A549 (cell line): ENCODE measurements at regions not wholly inside any gene's neighbourhood (a gene's known extent, or its start where the extent isn't known, plus 50 kb on each side); places are given as distances from the start of the nearest gene placed in this dataset.
A peak's percentile ranks its signal among the peaks of the same experiment; 100 is the strongest.

ENCODE experiments used
- BHLHE40 ChIP-seq: IDR thresholded peaks from 2 replicates; pipeline ENCODE4 v1.6.1; 2012; ENCODE audit warnings: low read depth, low read length, inconsistent platforms
- KDM5A ChIP-seq: fragments of 200-600 bp; sonication (generic); IDR thresholded peaks from 2 replicates; pipeline ENCODE4 v1.6.1; 2016; ENCODE audit warnings: antibody characterized with exemption, mild to moderate bottlenecking
- MAFK ChIP-seq: fragments of 450-650 bp; IDR thresholded peaks from 2 replicates; pipeline ENCODE4 v1.6.1; 2014; ENCODE audit not compliant: partially characterized antibody
- MAZ ChIP-seq: fragments of 150-350 bp; IDR thresholded peaks from 2 replicates; pipeline ENCODE4 v1.6.1; 2014; ENCODE audit warnings: antibody characterized with exemption, low read depth, low read length, borderline replicate concordance
- MYC ChIP-seq: IDR thresholded peaks from 2 replicates; pipeline ENCODE4 v1.6.1; 2012; ENCODE audit warnings: mild to moderate bottlenecking, inconsistent platforms, low read length, improper control_type of control experiment, borderline replicate concordance
- POLR2A ChIP-seq: IDR thresholded peaks from 2 replicates; pipeline ENCODE4 v1.6.1; 2012; ENCODE audit warnings: mild to moderate bottlenecking, low read length
- TFCP2L1 ChIP-seq: fragments of 250-450 bp; sonication (Bioruptor Pico); IDR thresholded peaks from 2 replicates; pipeline ENCODE4 v1.5.0; 2021; ENCODE audit warnings: mild to moderate bottlenecking
- ZFP36 ChIP-seq: fragments of 450-650 bp; IDR thresholded peaks from 2 replicates; pipeline ENCODE4 v1.6.1; 2014; ENCODE audit warnings: borderline replicate concordance; ENCODE audit not compliant: partially characterized antibody
- TF ChIP-seq, protein P1 (sequence below): fragments of >200 bp; sonication (Bioruptor Twin); formaldehyde crosslinking; IDR thresholded peaks from 3 replicates; pipeline ENCODE4 v1.5.1; 2016

DNA sequence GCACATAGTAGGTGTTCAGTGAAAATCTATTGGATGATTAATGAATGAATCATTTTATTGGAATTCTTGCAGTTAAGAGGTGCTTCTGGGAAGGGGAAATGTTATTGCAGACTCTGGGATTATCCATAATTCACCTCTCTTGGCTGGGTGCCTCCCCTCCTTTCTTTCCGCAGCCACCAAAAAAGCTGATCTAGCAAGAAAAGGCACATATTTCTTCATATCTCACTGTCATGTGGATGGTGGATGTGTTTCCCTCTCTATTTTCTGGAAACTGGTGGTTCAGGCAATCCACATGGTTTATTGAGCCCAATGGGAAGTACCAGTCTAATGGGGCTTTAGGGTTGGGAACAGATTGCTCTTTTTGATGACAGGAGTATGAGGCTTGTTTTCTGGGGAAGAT lies 151.1 kb upstream of the ROPN1 start:
- TF ChIP-seq, protein P1, sequence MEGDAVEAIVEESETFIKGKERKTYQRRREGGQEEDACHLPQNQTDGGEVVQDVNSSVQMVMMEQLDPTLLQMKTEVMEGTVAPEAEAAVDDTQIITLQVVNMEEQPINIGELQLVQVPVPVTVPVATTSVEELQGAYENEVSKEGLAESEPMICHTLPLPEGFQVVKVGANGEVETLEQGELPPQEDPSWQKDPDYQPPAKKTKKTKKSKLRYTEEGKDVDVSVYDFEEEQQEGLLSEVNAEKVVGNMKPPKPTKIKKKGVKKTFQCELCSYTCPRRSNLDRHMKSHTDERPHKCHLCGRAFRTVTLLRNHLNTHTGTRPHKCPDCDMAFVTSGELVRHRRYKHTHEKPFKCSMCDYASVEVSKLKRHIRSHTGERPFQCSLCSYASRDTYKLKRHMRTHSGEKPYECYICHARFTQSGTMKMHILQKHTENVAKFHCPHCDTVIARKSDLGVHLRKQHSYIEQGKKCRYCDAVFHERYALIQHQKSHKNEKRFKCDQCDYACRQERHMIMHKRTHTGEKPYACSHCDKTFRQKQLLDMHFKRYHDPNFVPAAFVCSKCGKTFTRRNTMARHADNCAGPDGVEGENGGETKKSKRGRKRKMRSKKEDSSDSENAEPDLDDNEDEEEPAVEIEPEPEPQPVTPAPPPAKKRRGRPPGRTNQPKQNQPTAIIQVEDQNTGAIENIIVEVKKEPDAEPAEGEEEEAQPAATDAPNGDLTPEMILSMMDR, result no peak
- TF ChIP-seq MYC, result no peak
- TF ChIP-seq BHLHE40, result no peak
- TF ChIP-seq POLR2A, result no peak
- TF ChIP-seq ZFP36, result no peak
- peak; percentile 77 for TF ChIP-seq MAFK
- TF ChIP-seq MAZ, result no peak
- no peak for TF ChIP-seq TFCP2L1
- no peak for TF ChIP-seq KDM5A
